GM19328 (cell line): ENCODE measurements at regions not wholly inside any gene's neighbourhood (a gene's known extent, or its start where the extent isn't known, plus 50 kb on each side); places are given as distances from the start of the nearest gene placed in this dataset.
"Not testable (repeated sequence)": the region's sequence is repeated elsewhere in the genome, so short reads cannot be mapped to it uniquely, and the experiment has no call there.

Experiments used
- ATAC-seq: cut with Tn5 transposase; IDR thresholded peaks from one replicate; pipeline ENCODE4 v1.9.1; 2021; ENCODE audit warnings: mild to moderate bottlenecking, moderate library complexity; ENCODE audit not compliant: unreplicated experiment

- not testable (repeated sequence) for ATAC-seq
Measured at GRCh38 chr2:122051659-122052058, 296.2 kb downstream of the TSN start.

DNA sequence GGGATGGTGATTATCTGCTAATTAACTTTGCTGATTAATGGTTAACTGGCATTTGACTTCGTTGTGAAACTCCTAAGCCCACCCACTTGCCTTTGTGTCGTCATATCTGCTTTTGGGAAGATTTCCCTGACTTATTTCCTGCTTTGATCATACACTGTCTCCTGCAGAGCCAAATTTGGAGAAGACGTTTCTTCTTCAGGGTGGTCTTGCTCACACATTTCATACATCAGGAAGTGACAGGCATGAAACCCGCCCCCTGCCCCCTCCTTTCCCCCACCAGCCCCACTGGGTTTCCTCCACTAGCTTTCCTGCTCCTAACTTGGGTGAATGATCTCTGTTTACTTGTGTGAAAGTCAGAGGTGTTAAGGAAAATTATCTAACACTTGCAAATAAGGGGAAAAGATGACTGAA lies 300.1 kb downstream of the TSN start:
- no peak for ATAC-seq

DNA sequence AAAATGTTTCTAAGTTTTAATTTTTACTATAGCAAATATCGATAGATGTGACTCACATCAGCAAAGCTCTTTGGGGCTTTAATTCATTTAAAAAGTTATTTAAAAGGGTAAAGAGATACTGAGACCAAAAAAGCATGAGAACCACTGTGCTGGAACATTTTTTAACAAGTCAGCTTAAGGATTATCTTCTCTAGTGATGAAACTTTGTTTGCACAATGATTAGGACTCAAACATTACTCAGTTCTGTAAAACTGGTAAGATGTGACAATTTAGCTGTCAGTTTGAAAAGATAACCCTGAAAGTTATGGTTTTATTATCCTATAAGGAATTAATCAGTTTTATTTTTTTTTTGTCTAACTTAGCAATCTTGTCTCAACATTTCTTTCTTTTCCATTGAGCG lies 301.4 kb downstream of the TSN start:
- ATAC-seq, result no peak

DNA sequence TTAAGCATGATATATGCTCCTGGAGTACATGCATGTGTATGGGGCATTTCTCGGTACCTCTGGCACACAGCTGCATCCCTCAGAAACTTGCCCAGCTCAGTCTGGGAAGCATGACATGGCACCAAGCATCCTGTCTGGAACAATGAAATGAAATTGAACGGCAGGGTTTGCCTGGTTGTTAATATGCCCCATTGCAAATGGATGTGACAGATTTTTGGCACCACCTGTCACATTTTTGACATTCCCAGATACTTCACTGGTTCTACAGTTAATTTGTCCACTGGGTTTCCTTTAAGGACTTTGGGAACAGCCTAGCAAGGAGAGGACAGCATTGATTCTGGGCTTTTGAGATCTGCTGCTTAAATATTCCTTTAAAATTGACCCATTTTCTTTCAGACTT lies 305.8 kb downstream of the TSN start:
- no peak for ATAC-seq

- ATAC-seq, result no peak
Measured at GRCh38 chr2:122061831-122062230, 306.4 kb downstream of the TSN start.

DNA sequence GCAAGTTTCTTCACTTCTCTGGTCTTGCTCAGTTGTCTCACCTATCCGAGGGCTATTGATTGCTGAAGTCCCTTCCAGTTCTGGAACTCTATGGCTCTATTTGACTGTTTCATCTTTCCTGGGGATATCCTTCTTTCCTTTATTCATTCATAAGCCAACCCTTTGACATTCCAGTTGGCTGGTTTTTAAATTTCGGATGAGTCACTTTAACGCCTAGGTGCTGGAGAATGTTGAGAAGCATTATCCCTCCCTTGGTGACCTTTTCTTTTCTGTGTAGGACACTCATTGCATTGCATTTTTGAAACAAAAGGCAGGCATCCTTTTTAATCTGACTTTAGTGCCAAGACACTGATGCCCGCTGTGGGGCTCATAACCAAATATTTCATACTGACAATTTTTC lies 307.1 kb downstream of the TSN start:
- no peak for ATAC-seq

DNA sequence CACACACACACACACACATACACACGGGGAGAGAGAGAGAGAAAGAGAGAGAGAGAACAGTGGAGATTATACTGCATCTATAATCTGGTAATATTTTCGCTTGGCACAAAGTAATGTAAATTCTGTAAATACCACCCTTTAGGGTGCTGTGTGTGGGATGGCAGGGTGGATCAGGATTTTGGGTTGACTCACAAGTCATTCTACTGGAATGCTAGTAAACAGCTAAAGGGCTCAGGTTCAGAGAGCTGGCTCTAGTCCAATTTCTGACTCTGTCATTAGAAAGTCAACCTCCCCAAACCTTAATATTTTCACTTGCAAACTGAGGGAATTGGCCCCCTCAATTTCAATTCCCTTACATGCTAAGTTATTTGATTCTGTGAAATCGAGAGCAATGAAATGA lies 308.3 kb downstream of the TSN start:
- ATAC-seq, result no peak

- ATAC-seq, result no peak
Measured at GRCh38 chr2:122070241-122070731, 314.8 kb downstream of the TSN start.

DNA sequence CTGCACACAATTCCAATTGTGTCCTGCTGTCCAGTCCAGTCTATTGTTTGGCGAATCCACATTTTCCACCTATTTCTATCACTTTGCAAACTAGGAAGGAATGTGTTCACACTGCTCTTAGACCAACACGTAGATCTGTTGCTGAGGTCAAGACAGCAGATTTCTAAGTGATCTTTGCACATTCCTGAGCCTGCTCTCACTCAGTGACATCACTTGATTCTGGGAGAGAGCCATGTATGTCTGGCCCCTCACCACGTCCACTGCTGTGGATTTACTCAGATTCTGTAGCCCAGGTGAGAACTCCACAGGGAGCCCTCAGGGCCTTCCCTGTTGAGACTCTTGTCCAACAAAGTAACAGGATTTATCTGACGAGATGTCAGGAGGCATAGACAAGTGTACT lies 317.2 kb downstream of the TSN start:
- ATAC-seq, result no peak

DNA sequence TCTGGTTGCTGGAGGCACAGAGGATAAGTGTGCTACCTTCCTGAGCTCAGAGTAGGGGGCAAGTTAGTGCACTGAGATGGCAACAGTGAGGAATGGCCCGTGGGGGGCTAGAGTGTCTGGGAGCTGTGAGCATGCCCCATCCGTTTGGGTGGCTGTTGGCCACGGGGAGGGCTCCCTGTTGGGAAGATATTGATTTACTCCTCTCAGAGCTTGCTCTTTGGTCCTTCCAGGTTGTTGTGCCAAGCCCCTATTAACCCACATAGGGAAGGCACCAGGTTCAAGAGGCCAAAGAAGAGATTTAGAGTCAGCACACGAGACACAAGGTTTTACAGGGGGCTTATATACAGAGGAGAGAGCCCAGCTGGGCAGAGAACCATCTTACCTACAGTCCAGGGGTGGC lies 318.8 kb downstream of the TSN start:
- ATAC-seq, result no peak

- no peak for ATAC-seq
Measured at GRCh38 chr2:122075381-122075780, 319.9 kb downstream of the TSN start.

DNA sequence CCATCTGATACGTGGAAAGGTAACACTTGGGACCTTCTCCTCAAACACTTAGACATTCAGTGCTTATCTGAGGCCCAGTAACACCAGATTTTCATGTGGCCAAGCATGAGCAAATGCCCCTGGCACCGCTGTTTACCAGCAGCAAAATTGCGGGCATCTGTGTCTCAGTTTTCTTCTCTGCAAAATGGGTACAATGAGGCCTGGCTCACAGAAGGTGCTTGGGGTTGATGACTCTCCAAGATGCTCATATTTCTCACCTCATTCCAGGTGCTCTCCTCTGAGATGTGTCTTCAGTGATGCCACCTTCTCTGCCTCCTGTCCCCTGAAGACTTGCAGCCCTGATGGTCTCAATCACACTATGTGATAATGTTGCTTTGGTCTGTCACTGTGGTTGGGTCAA lies 321.7 kb downstream of the TSN start:
- no peak for ATAC-seq

DNA sequence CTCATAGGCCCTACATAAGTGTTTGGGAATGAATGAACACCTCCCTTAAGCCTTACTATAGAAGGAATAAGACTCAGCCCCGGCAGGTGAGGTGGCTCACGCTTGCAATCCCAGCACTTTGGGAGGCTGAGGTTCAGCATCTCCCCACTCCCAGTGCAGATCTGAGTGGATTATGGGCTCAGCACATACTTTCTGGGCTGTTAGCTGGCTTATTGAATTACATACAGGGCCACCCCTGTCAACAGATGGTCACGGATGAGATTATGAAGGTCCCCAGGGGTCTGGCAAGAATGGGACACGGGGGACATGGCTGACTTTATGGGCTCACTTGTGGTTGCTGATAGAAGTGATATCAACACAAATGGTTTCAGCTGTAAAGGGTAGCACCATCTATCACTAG lies 322.3 kb downstream of the TSN start:
- ATAC-seq, result no peak

- ATAC-seq, result no peak
Measured at GRCh38 chr2:122078451-122078850, 323.0 kb downstream of the TSN start.

- ATAC-seq, result no peak
Measured at GRCh38 chr2:122079844-122080243, 324.4 kb downstream of the TSN start.

GRCh38 chr2:122080316-122080715 lies 324.9 kb downstream of the TSN start:
- no peak for ATAC-seq

- ATAC-seq, result no peak
Measured at GRCh38 chr2:122080871-122081270, 325.4 kb downstream of the TSN start.

- ATAC-seq, result no peak
Measured at GRCh38 chr2:122081751-122082150, 326.3 kb downstream of the TSN start.

GRCh38 chr2:122083256-122084048 lies 328.0 kb downstream of the TSN start:
- no peak for ATAC-seq

DNA sequence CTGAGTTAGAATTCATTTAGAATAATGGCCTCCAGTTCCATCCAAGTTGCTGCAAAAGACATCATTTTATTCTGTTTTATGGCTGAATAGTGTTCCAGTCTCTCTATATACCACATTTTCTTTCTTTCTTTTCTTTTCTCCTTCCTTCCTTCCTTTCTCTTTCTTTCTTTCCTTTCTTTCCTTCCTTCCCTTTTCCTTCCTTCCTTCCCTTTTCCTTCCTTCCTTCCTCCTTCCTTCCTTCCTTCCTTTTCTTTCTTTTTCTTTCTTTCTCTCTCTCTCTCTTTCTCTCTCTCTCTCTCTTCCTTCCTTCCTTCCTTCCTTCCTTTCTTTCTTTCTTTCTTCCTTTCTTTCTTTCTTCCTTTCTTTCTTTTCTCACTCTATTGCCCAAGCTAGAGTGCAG lies 330.2 kb downstream of the TSN start:
- not testable (repeated sequence) for ATAC-seq

- no peak for ATAC-seq
Measured at GRCh38 chr2:122094557-122094956, 339.1 kb downstream of the TSN start.

DNA sequence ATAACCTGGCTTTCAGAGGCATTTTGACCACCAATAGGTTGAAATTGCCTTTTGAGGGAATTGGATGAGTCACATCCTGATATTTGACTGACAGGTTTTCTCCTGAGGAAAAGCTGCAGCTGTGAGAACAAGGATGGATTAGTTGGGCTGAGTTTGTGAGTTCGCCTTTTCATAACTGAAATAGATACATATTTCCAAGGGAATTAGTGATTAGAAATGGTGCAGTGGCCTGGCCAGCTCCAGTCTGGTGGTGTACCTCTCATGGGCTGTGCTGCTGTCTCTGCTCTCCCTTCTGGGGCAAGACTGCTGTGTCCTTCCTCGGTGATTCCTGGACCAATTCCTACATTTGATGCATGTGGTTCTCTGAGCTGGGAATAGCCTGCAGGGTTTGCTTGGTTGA lies 341.3 kb downstream of the TSN start:
- no peak for ATAC-seq

GRCh38 chr2:122098306-122098705 lies 342.9 kb downstream of the TSN start:
- no peak for ATAC-seq
